Smooth muscle cell (in vitro differentiated cells): ENCODE measurements at regions not wholly inside any gene's neighbourhood (a gene's known extent, or its start where the extent isn't known, plus 50 kb on each side); places are given as distances from the start of the nearest gene placed in this dataset.

Source experiments
- DNase-seq: peaks from one replicate; lab custom pipeline; 2025; ENCODE audit not compliant: unreplicated experiment; lab: John Stamatoyannopoulos, UW
- H2AFZ ChIP-seq: fragments of 200-600 bp; sonication (generic); 2 replicates; pipeline ENCODE4 v1.6.0; 2016; ENCODE audit warnings: antibody characterized with exemption, low read depth, mild to moderate bottlenecking
- H3F3A ChIP-seq: fragments of 200-600 bp; sonication (generic); 2 replicates; pipeline ENCODE4 v1.6.0; 2017; ENCODE audit warnings: antibody characterized with exemption, low read depth
- H3K27ac ChIP-seq: fragments of 200-600 bp; sonication (generic); 2 replicates; pipeline ENCODE4 v1.5.1; 2016; ENCODE audit warnings: low read depth, mild to moderate bottlenecking
- H3K27me3 ChIP-seq: fragments of 200-600 bp; sonication (generic); 2 replicates; pipeline ENCODE4 v1.6.1; 2016; ENCODE audit warnings: low read depth, mild to moderate bottlenecking
- H3K36me3 ChIP-seq: fragments of 200-600 bp; sonication (generic); 2 replicates; pipeline ENCODE4 v1.5.1; 2016; ENCODE audit warnings: low read depth
- H3K4me1 ChIP-seq: fragments of 200-600 bp; sonication (generic); 2 replicates; pipeline ENCODE4 v1.5.1; 2016; ENCODE audit warnings: low read depth
- H3K4me2 ChIP-seq: fragments of 200-600 bp; sonication (generic); 2 replicates; pipeline ENCODE4 v1.6.0; 2016; ENCODE audit warnings: mild to moderate bottlenecking
- H3K4me3 ChIP-seq: fragments of 200-600 bp; sonication (generic); 2 replicates; pipeline ENCODE4 v1.5.1; 2016; ENCODE audit warnings: mild to moderate bottlenecking
- H3K79me2 ChIP-seq: fragments of 200-600 bp; sonication (generic); 2 replicates; pipeline ENCODE4 v1.6.0; 2016; ENCODE audit warnings: low read depth, mild to moderate bottlenecking
- H3K9ac ChIP-seq: fragments of 200-600 bp; sonication (generic); 2 replicates; pipeline ENCODE4 v1.6.0; 2016; ENCODE audit warnings: low read depth
- H3K9me3 ChIP-seq: fragments of 200-600 bp; sonication (generic); replicated peaks from 2 replicates; pipeline ENCODE4 v1.5.1; 2016; ENCODE audit warnings: low read depth
- H4K20me1 ChIP-seq: fragments of 200-600 bp; sonication (generic); 2 replicates; pipeline ENCODE4 v1.6.0; 2016; ENCODE audit warnings: low read depth
- CTCF ChIP-seq: fragments of 200-600 bp; sonication (generic); IDR thresholded peaks from 2 replicates; pipeline ENCODE4 v1.5.1; 2017; ENCODE audit warnings: borderline replicate concordance, mild to moderate bottlenecking, antibody characterized with exemption; ENCODE audit not compliant: insufficient read depth, poor library complexity, severe bottlenecking
- WGBS: methylation state at CpG from one replicate; pipeline ENCODE4 v1.1.7; 2016; ENCODE audit warnings: low lambda C conversion rate; 5-methylcytosine and 5-hydroxymethylcytosine counted together

- Histone ChIP-seq H3K27ac (peak overlapping the region; percentile 92), H2AFZ (peak overlapping the region; percentile 17), H3K9ac (peak overlapping the region; percentile 63), H3K27me3 (no peaks in the 10 kb centered on the region), H4K20me1 (no peaks in the 10 kb centered on the region), H3K4me3 (no peak overlapping the region), H3K4me1 (no peaks in the 10 kb centered on the region), H3K4me2 (peak overlapping the region; percentile 55), H3F3A (no peaks in the 10 kb centered on the region), H3K79me2 (no peaks in the 10 kb centered on the region), H3K9me3 (no peaks in the 10 kb centered on the region), H3K36me3 (no peaks in the 10 kb centered on the region)
- WGBS: 63% methylated on average over 1 of the region's 1 CpG
- DNase-seq: no peak
- no peak for TF ChIP-seq CTCF
Measured at GRCh38 chr11:23313001-23313400, 452.7 kb upstream of the CCDC179 start.

GRCh38 chr11:23314162-23314561, 453.9 kb upstream of the CCDC179 start:
- no peak overlapping the region for H3K27ac ChIP-seq
- H3K79me2 ChIP-seq: no peaks in the 10 kb centered on the region
- H3K27me3 ChIP-seq: no peaks in the 10 kb centered on the region
- no peaks in the 10 kb centered on the region for H3K4me1 ChIP-seq
- no peaks in the 10 kb centered on the region for H3K9me3 ChIP-seq
- H3K36me3 ChIP-seq: no peaks in the 10 kb centered on the region
- H3K4me3 ChIP-seq: no peak overlapping the region
- WGBS: 89% methylated on average over 3 of the region's 3 CpGs
- no peak for DNase-seq
- no peak overlapping the region for H3K4me2 ChIP-seq
- no peaks in the 10 kb centered on the region for H3F3A ChIP-seq
- TF ChIP-seq CTCF: no peak
- H3K9ac ChIP-seq: no peak overlapping the region
- H4K20me1 ChIP-seq: no peaks in the 10 kb centered on the region
- no peak overlapping the region for H2AFZ ChIP-seq

- Histone ChIP-seq H2AFZ (no peak overlapping the region), H3K27ac (no peak overlapping the region), H3K27me3 (no peaks in the 10 kb centered on the region), H3K4me1 (no peaks in the 10 kb centered on the region), H3K4me3 (no peak overlapping the region), H3K9me3 (no peaks in the 10 kb centered on the region), H3K36me3 (no peaks in the 10 kb centered on the region), H3K9ac (no peak overlapping the region), H3F3A (no peaks in the 10 kb centered on the region), H4K20me1 (no peaks in the 10 kb centered on the region), H3K4me2 (no peak overlapping the region), H3K79me2 (no peaks in the 10 kb centered on the region)
- TF ChIP-seq CTCF: no peak
- DNase-seq: no peak
- 90% methylated on average over 3 of the region's 3 CpGs for WGBS
Measured at GRCh38 chr11:23315286-23315685, 455.0 kb upstream of the CCDC179 start.

- Histone ChIP-seq H3K4me1 (no peaks in the 10 kb centered on the region), H3K36me3 (no peaks in the 10 kb centered on the region), H3K4me2 (no peak overlapping the region), H3K4me3 (no peak overlapping the region), H3K27ac (no peak overlapping the region), H3K9me3 (no peaks in the 10 kb centered on the region), H3F3A (no peaks in the 10 kb centered on the region), H3K27me3 (no peaks in the 10 kb centered on the region), H3K79me2 (no peaks in the 10 kb centered on the region), H2AFZ (no peak overlapping the region), H4K20me1 (no peaks in the 10 kb centered on the region), H3K9ac (no peak overlapping the region)
- DNase-seq: no peak
- TF ChIP-seq CTCF: no peak
- 95% methylated on average over 1 of the region's 1 CpG for WGBS
Measured at GRCh38 chr11:23317816-23318215, 457.5 kb upstream of the CCDC179 start.
